Body of pancreas (tissue), 4 donors: ENCODE measurements at regions not wholly inside any gene's neighbourhood (a gene's known extent, or its start where the extent isn't known, plus 50 kb on each side); places are given as distances from the start of the nearest gene placed in this dataset.

ENCODE experiments used
- POLR2A ChIP-seq, 3 donors: fragments of 450-650 bp; IDR thresholded peaks; one replicate each; pipeline ENCODE4 v1.6.1; 2016; ENCODE audit warnings: antibody characterized with exemption in 3 of 3, mild to moderate bottlenecking in 2 of 3
- TF ChIP-seq, protein P1 (sequence below), 7 experiments: fragments of 450-650 bp in 4 of 7; fragments of 200-600 bp in 3 of 7; sonication (generic) in 3 of 7; IDR thresholded peaks; one replicate each; pipeline ENCODE4 v1.5.1; 2016 to 2019; ENCODE audit warnings: antibody characterized with exemption in 7 of 7

DNA sequence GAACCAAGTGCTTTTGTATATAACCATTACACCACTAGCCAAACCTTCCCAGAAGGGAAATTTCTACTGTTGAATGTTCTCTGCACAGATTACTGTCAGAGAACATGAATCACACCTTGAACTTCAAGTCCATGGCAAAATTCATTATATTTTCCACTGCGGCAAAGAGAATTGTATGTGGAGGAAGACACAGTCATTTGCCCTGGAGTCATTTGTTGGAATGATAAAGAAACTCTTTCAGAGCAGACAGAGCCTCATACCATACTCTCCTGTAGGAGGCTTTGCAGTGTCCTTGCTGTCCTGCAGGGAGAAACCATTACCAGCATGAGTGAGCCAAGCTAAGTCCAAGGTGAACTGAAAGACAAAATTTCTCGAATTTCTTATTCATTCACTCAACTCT, 369.0 kb downstream of the ARHGEF28 start:
- TF ChIP-seq, protein P1, sequence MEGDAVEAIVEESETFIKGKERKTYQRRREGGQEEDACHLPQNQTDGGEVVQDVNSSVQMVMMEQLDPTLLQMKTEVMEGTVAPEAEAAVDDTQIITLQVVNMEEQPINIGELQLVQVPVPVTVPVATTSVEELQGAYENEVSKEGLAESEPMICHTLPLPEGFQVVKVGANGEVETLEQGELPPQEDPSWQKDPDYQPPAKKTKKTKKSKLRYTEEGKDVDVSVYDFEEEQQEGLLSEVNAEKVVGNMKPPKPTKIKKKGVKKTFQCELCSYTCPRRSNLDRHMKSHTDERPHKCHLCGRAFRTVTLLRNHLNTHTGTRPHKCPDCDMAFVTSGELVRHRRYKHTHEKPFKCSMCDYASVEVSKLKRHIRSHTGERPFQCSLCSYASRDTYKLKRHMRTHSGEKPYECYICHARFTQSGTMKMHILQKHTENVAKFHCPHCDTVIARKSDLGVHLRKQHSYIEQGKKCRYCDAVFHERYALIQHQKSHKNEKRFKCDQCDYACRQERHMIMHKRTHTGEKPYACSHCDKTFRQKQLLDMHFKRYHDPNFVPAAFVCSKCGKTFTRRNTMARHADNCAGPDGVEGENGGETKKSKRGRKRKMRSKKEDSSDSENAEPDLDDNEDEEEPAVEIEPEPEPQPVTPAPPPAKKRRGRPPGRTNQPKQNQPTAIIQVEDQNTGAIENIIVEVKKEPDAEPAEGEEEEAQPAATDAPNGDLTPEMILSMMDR (IDR thresholded peaks at IDR 0.05) = no peak
- TF ChIP-seq POLR2A (IDR thresholded peaks at IDR 0.05) = no peak
